ENCODE measurements at regions not wholly inside any gene's neighbourhood (a gene's known extent, or its start where the extent isn't known, plus 50 kb on each side); places are given as distances from the start of the nearest gene placed in this dataset.

DNA sequence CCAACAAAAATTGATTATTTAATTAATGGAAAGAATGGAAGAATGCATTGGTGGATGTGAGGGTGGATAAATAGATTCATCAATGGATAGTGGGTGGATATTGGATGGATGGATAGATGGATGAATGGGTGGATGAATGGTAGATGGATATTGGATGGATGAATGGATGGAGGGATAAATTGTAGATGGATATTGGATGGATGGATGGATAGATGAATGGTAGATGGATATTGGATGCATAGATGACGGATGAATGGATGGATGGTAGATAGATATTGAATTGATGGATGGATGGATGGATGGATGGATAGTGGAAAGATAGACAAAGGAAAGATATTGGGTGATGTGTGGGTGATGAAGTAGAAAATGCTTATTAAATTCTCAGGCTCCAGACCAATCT lies 123.6 kb upstream of the KAZN start:
- no peak for DNase-seq

DNA sequence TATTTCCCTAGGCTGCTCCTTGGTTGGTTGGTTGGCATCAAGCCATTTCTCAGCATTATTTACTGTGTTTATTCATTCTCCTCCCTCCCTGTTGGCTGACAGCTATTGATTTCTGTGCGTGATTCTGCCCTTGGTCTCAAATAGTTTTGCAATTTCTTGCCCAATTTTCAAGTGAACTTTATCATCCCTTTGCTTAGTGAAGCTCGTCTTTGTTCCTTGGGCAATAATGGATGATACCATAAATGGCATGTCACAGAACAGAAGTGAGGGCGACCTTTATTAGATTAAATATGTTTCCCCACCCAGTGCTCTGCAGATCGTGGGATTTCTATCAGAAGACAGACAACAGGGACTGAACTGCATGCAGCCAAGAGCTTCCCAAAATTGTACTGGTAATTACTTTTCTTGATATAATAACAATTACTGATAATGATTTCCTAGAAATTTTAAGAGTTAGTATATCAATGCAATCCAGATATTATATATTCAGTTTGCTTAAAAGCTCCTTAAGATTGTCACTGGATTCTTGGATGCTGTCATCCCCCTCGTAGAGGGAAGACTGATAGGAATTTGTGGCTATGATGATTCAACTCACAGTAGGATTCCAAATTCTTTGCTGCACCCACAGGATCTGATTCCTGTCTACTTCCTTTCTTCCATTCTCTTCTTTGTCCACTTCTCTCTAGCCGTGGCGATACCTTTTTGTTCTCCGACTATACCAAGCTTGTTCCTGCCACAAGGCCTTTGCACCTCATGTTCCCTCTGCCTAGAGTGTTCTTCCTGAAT lies 122.1 kb upstream of the KAZN start:
- DNase-seq, result no peak

DNA sequence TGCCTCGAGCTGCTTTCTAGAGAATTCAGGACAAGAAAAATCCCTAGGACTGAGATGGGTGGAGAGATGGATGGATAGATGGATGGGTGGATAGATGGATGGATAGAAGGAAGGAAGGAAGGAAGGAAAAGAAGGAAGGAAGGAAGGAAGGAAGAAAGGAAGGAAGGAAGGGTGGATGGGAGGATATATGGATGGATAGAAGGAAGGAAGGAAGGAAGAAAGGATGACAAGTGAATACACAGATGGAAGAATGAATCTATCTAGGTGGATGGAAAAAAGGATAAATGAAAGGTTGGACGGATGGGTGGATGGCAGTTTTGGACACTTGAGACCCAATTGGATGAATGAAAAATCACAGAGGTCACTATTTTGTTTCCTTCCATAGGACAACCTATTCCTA lies 120.4 kb upstream of the KAZN start:
- DNase-seq, result no peak

DNA sequence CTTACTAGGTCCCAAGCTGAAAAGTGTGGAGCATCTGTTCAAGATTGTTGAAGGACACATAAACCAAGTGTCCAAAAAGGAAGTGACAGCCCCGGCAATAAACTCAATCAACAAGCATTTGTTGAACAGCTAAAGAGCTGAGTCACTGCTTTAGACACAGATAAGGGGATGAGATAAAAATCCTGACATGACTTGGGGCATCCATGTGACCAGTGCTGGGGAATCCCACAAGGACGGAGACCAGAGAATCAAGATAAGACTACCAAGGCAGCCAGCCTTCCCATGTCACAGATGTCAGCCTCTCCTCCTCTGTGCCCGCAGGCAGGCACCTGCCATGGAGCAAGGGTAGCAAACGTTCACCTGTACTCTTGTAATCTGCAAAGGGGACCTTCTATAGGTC lies 118.6 kb upstream of the KAZN start:
- DNase-seq, result no peak

DNA sequence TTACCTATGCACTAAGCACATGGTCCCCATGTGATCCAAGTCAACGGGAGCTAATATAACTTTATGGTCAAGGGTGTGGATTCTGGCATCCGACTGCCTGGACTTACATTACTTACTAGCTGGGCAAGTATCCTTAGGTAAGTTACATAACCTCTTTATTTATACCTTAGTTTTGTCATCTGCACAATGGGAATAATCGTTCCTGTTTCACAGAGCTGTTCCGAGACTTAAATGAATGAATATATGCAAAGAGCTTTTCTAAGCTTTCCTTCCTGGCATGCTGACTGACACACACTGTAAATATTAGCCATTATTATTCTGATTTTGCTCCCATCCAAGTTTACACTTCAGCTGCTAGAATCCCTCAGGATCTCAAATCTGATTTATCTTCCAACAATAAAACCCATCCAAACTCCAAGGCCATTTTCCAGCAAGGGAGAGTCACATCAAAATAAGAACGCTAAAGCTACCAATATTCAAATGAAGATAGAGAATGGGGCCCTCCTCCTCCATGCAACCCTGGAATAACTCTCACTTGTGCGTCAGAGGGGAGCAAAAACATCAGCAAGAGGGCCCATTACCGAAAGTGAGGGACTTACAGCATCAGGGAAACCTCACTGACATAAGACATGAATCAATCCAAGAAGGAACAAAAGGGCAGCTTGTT lies 115.6 kb upstream of the KAZN start:
- DNase-seq, result no peak

DNA sequence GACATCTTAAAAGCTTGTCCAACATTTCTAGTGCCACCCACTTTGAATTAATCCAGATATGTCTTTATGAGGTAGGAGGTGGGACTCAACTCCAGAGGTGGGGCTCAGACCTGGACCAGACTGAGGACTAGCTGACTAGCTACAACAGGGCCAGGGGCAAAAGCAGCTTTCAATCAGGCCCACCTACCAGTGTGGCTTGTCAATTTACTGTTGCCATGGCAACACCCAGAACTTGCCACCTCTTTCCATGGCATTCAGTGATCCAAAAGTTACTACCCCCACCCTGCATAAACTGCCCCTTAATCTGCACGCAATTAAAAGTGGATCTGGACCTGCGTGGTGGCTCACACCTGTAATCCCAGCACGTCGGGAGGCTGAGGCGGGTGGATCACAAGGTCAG lies 113.2 kb upstream of the KAZN start:
- DNase-seq, result no peak

DNA sequence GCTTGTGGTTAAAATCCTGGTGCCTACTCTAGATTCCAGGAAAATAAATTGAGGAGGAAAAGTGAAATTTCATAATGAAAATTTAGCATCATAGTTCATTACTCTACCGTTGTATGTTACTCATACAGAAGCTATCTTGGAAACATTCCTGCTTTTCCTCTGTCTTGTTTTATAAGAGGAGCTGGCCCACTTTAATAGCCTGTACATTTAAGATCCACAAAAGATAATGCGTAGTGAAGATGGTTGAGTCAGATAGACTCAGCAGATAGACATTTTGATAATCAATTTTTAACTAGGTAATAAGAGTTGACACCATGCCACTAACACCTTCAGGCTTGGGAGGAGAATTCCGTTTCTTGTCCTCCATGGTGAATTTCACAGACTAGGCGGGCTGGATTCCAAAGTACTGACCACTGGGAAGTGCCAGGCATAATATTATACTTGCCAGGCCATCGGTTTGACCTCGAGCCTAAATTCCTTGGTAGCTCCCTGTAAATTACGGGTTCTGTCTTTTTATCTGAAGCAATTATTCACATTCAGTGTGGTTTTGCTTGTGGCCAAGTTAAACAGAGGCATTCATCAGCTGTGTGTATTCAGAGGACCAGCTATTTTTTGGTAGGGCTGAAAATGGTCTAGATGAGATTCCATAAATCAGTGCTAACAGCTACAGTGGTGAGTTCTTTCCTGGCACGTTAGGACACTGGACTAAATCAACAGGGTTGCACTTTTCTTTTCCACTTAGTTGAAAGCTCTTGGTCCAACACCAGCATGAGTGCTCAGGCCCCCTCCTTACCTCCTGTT lies 111.9 kb upstream of the KAZN start:
- no peak for DNase-seq

DNA sequence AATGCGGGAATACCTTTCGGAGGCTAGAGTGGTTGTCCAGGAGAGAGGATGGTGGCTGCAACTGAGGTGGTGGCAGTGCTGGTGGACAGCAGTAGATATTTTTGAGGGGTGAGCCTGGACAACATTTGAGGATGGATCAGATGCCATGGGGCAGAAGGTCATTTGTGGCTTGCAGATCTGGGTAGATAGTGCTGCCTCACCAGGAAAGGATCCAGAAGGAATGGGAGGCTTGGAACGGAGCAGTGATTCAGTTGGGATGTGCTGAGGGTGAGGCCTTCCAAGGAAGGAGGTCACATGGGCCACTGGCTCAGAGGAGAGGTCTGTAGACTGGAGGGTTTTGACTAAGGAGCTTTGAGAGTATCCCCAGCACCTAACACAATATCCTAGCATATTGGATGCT lies 110.8 kb upstream of the KAZN start:
- DNase-seq, result no peak

DNA sequence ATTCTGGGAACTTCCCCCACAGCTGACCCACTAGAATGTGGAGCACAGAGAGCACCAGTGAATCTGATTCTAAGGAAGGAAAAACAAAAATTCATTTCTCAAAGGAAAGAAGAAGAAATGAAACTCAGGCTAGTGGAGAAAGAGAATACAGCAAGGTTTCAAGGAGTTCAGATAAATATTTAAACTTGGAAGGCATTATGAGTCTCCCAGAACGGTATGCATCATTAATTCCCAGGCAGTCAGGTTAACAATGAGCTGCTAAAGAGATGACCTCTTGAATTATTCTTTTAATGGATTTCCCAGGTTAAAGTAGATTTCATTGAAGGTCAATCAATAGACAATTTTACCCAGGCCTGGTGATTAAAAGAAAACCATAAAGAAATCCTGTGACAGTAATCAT lies 103.6 kb upstream of the KAZN start:
- DNase-seq, result no peak

DNA sequence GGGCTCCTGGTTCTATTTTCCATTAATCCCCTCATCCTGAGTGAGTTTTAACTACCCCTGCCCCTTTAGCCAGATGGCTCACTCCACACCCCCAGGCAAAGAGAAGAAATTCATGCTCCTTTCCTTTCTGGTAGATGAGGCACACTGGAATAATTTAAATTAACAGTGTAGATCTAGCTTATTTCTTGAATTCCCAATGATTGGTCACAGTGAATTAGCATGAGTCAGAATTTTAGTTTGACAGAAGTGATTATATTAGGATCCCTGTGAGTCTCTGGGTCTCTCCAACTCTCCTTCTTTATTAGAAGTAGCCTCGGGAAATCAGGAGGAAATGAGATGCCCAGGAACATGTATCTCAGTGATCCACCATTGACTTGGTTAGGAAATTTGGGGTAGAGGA lies 103.1 kb upstream of the KAZN start:
- no peak for DNase-seq

DNA sequence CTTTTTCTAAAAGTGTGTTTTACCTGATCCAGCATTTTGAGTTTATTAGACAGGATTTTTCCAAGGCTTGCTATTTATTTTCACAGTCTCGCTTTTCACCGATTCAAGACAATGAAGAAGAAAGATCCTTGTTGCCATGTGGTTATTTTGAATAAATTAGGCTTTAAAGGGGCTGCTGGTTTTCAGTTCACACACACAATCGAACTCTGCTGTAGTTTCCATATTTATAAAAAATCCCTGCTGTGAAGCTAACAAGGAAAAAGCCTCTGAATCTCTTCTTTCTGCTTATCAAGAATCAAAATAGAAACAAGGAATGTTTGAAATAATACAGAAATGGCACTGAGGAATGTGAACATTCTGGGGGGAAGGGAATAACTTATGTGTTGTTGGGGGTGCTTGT lies 102.5 kb upstream of the KAZN start:
- DNase-seq, result no peak

DNA sequence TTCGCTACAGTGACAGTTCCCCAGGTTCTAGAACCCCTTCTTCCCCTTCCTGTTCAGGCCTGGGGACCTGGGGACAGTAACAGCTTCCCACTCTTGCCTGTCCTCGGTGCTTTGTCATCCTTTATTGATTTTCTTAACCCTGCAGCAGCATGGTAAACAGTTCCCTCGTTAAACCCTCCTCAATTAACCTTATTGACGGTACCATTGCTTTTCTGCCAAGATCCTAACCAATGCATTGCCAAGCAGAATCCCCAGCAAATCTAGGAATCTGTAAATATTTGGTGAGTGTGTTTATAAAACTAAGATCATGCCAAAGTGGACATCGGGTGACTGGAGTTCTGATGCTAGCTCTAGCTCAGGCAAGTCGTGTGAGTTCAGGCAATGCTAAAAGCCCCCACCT lies 99.6 kb upstream of the KAZN start:
- no peak for DNase-seq

DNA sequence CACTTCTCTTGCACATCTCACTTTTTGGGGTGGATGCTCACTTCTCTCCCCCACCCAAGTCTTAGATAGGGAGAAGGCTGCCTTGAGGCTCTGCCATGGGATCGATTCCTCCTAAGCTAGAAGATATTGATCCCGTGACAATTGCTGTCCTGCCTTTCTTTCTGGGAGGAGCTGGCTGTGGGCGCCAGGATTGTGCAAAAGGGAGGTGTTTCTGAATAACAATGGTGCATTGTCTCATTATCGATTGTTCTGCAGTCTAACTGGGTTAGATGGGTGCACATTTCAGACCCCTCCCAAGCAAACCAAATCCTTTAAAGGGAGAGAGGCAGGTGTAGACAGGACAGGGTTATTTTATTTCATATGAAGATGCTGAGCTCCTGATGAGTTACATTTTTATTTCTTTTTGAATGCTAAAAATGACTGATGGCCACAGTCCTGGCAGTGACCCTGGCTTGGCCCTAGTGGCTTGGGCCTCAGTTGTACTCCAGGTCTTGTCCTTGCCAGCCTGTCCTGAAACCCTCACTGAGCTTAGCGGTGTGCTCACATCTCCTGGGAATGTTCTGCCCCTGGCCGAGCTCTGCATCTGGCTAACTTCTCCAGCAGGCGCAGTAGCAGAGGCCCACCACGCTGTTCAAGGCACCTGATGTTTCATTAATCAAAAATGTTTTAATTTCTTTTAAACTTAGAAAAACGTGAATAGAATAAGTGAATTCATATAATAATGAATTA lies 99.0 kb upstream of the KAZN start:
- no peak for DNase-seq

DNA sequence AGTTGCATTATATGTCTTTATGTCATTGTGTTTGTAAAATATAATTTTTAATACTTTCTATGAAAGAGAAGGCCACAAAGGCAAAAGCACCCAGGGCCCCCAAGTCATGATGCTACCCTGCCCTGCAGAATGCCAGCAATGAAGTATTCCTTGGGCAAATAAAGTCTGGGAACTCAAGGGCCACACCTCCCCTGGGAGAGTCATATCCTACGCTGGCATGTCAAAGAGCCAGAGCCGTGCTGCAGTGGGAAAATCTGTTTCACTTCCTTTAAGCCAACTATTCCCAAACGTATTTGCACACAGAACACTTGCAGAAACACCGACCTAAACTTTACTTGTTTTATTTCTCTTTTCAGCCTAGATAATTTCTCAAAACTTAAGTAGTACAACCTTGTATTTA lies 98.4 kb upstream of the KAZN start:
- no peak for DNase-seq

DNA sequence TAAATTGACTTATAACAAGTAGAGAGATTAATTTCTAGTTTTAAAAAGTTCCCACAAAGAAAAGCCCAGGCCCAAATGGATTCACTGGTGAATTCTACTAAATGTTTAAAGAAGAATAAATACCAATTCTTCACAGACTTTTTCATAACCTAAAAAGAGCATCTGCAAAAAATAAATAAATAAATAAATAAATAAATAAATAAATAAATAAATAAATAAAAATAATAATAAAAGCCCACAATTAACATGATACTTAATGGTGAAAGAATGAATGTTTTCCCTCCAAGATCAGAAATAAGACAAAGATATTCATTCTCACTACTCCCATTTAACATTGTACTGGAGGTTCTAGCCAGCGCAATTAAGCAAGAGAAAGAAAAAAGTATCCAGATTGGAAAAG lies 97.6 kb upstream of the KAZN start:
- DNase-seq, result no peak

DNA sequence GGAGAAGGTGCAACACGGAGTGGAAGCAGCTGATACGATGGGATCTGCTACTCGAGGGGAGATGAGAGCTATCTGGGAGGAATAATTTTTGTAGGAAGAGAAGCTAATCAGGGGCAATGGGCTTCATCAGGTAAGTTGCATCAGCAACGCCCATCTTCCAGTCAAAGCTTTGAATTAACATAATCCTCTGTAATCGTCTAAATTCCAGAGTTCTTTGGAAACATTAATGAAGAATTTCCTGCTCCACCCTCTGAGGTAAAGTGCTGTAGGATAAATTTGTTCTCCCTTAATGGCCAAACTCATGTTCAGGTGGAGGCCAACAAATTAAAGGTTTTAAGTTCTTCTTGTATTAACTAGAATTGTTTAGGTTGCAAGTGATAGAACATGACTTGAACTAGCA lies 94.0 kb upstream of the KAZN start:
- no peak for DNase-seq

DNA sequence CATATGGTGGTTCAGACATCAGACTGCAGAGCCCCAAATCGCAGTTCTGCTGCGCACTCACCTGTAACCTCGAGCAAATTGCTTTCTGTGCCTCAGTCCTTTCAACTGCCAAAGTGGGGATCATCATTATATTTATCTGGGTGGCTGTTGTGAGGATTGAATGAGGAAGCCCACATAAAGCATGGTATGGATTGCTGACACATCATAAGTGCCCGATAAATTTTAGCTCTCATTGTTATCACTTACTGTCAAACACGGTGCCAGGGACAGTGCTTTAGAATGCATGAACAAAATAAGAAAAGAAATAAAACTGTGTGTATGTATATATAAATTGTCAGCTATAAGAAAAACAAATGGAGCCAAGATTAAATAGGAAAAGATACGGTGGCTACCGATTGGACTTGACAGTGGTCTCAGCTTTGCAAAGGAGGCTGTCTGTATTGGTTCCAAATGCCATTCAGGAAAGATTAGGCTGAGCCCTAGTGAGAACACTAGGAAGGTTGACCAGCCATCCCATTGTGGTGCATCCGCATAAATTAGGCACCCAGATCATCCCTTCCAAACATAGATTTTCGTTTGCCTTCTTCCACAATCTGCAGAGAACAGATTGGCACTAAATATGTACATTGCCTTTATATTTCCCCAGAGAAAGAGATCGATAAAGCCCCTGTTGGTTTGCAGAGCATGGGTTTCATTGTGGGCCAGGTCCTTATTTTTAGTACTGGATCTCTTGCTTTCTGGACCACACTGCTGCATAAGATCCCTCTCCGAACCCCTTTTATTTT lies 91.8 kb upstream of the KAZN start:
- DNase-seq, result no peak

DNA sequence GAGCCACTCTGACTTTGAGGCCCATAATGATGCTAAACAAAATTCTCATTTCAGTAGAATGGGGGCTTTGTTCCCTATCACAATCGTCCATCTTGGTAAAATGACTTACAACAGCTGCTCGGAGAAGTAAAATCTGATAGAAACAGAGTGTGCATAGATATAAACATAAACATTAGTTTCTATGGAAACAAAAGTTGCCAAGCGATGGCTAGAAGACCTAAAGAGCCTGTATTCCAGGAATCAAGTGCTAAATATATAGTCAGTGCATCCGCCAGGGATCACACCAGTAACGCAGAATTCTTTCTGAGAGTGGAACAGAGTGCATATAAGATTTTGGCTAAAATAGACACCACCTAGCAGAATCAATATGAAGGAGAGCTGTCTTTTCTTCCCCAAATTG lies 91.2 kb upstream of the KAZN start:
- no peak for DNase-seq

DNA sequence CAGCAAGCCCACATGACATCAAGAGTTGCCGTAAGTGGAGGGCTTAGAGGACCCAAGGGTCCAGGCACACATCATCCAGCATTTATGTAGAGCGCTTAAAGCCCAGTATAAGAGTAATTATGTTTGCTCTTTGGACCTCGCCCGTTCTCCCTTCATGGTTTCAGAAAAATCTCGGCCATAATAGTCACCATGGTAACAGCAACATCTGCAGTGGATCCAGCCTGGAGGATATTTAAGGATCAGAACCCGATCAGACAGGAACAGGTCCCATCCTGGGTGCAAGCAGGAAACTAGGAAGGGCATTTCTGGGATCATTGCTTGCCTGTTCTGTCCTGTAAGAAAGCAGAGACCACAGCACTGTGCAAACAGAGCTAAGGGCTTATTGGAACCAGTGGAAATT lies 89.9 kb upstream of the KAZN start:
- no peak for DNase-seq

DNA sequence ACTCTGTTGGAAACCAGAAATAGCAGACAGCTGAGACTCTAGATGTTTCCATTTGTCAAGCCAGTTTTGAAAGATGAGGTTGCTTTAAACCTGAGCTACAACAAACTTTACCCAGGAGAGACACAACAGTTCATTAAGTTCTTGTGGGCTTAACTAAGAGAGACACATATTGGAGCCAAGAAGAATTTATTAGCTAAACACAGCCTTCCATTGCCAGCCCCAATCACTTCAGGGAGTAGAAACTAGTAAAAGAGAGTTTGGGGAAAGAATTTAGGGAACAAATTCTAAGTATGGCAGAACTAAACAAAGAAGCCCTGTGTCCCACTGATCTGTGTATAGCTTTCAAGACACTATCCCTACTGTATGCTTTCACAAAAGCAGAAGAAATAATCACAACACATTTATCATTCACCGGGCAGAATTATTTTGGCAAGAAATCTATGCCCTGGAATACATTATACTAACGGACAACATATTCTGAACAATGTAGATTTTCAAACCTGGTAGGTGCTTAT lies 87.3 kb upstream of the KAZN start:
- DNase-seq, result no peak

DNA sequence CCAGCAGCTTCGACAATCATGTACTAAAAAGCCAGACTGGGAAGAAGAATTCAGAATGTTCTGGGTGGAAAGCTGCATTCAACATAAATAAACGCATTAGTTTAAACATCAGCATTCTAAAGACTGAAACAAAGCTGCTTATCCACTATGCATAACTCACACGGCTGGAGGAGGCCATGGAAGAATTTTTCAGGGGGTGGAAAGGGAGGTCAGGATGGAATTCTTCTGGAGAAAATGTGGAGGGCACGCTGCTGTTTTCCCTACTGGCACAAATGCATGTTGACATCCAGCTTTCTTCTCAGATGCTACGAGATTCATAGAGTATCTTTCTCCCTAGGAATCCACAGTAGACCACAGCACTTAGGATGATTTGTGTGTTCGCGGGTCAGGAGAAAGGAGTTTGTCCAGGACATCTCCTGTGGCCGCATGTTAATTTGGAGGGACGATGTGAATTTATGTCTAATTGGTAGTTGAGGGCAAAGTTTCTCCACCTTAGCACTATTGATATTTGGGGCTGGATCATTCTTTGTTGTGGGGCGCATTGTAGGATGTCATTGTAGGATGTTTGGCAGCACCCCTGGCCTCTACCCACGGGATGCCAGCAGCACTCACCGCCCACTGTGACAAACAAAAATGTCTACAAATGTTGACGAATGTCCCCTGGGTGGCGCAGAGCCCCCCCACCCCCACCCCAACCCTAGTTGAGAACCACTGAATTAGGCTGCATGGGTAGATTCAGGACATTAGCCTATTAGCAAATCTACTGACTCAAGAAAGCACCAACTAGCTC lies 86.5 kb upstream of the KAZN start:
- DNase-seq, result no peak

DNA sequence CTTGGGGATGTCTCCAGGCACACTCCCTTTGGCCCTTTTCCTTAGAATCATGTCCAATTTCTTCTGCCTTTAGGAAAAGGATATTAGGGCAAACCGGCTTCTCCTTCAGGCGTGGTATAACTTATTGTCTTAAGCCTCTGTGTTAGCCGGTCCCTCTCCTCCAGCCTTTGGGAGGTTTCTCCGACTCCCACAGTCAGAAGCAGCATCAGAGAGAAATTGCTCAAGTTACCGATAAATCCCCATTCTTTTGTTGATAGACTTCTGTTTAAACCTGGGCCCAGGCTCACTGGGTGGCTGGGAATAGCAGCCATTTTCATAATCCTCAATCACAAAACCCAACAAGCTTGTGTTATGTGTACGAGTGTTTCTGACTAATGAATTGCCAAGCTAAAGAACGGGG lies 85.4 kb upstream of the KAZN start:
- no peak for DNase-seq
